ENCODE measurements at regions not wholly inside any gene's neighbourhood (a gene's known extent, or its start where the extent isn't known, plus 50 kb on each side); places are given as distances from the start of the nearest gene placed in this dataset.

- TF ChIP-seq CTCF (optimal IDR thresholded peaks at IDR 0.05 in 1 of 3, IDR thresholded peaks at IDR 0.05 in 1 of 3, conservative IDR thresholded peaks at IDR 0.05 in 1 of 3; ENCODE audit: extremely low read depth in 1 of 3, insufficient read depth in 2 of 3, low read length in 3 of 3) (no peak), EZH2 (IDR thresholded peaks at IDR 0.05; ENCODE audit: low read length) (no peak)
These were observed 326.3 kb downstream of the FAT3 start for GRCh38 chr11:92550871-92551270.

All from keratinocyte (primary cell).